PC-9 (cell line): ENCODE measurements at regions not wholly inside any gene's neighbourhood (a gene's known extent, or its start where the extent isn't known, plus 50 kb on each side); places are given as distances from the start of the nearest gene placed in this dataset.

ENCODE experiments used
- EZH2 ChIP-seq: fragments of 200-600 bp; sonication (generic); IDR thresholded peaks from 2 replicates; pipeline ENCODE4 v1.8.0; 2017; ENCODE audit warnings: antibody characterized with exemption, low read depth
- TF ChIP-seq, protein P1 (sequence below): fragments of 200-600 bp; sonication (generic); conservative IDR thresholded peaks from 2 replicates; pipeline ENCODE4 v1.6.1; 2017; ENCODE audit warnings: mixed run types, antibody characterized with exemption, mild to moderate bottlenecking, moderate library complexity

DNA sequence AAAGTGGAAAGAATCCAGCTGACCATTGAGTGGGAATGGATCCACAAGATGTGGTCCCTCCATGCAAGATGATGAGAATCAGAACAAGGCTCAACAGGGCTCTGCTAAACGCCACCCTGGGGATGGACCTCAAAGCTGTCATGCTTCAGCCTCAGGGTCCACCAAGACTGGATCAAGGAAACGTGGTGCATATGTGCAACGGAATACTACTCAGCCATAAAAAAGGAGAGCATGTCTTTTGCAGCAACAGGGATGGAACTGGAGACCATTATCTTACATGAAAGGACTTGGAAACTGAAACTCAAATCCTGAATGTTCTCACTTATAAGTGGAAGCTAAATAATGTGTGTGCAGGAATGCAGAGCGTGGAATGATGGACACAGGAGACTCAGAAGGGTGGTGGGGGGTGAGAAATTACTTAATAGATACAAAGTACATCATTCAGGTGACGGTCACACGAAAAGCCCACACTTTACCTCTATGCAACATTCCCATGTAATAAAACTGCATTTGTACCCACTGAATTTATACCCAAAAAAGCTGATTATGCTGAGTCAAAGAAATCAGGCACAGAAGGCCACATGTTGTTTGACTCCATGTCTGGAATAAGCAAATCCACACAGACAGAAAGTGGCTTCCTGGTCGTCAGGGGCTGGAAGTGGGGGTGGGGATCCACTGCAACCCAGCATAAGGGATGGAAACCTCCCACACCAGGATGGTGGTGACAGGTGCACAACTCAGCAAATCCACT lies 116.1 kb downstream of the SHANK2 start:
- TF ChIP-seq, protein P1, sequence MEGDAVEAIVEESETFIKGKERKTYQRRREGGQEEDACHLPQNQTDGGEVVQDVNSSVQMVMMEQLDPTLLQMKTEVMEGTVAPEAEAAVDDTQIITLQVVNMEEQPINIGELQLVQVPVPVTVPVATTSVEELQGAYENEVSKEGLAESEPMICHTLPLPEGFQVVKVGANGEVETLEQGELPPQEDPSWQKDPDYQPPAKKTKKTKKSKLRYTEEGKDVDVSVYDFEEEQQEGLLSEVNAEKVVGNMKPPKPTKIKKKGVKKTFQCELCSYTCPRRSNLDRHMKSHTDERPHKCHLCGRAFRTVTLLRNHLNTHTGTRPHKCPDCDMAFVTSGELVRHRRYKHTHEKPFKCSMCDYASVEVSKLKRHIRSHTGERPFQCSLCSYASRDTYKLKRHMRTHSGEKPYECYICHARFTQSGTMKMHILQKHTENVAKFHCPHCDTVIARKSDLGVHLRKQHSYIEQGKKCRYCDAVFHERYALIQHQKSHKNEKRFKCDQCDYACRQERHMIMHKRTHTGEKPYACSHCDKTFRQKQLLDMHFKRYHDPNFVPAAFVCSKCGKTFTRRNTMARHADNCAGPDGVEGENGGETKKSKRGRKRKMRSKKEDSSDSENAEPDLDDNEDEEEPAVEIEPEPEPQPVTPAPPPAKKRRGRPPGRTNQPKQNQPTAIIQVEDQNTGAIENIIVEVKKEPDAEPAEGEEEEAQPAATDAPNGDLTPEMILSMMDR: no peak
- no peak for TF ChIP-seq EZH2
